ENCODE measurements at regions not wholly inside any gene's neighbourhood (a gene's known extent, or its start where the extent isn't known, plus 50 kb on each side); places are given as distances from the start of the nearest gene placed in this dataset.

- no peak for DNase-seq (ENCODE audit: low spot score)
These were observed 256.2 kb upstream of the KLHL29 start for GRCh38 chr2:23128684-23129292.

DNA sequence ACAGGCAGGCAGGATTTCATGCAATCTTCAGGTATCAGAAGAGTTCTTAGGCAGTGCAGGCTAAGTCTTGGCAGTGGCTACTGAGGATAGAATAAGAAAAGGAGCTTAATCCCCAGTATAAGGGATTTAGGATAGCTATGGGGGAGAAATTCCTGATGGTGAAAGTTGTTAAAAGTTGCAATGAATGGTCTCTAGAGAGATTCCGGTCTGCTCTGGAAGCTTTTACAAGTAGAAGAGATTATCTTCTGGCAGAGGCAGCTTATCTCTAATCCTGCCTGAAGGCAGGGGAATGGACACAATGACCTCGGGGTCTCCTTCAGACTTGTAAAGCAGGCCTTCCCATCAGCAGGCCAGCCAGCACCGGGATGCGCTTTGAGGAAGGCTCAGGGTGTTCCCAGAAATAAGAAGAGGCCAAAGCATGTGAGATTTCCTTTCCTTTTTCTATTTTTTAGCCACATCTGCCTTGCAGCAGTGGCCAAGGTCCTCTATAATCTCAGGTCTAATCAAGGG is 253.9 kb upstream of the KLHL29 start:
- no peak for DNase-seq (ENCODE audit: low spot score)

DNA sequence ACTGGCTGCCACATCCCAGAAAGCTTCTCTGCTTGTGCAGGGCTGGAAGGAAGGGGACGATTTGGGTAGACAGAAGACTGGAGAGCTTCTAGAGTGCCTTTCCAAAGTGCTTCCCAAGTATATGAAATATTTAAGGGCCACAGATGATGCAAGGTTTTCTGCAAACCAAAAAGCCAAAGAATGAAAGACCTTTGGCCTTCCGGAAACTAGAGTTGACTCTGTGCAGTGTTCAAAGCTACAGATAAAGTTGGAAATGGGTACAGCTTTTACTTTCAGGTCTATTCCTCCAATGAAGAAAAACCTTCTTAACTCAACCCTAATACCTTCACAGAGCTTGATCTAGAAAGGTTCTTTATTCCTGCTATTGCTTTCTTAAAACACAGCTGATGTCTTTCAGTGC is 253.0 kb upstream of the KLHL29 start:
- DNase-seq (ENCODE audit: low spot score), result no peak

- no peak for DNase-seq (ENCODE audit: low spot score)
These were observed 252.0 kb upstream of the KLHL29 start for GRCh38 chr2:23132823-23133595.

- no peak for DNase-seq (ENCODE audit: low spot score)
These were observed 250.3 kb upstream of the KLHL29 start for GRCh38 chr2:23134726-23135125.

DNA sequence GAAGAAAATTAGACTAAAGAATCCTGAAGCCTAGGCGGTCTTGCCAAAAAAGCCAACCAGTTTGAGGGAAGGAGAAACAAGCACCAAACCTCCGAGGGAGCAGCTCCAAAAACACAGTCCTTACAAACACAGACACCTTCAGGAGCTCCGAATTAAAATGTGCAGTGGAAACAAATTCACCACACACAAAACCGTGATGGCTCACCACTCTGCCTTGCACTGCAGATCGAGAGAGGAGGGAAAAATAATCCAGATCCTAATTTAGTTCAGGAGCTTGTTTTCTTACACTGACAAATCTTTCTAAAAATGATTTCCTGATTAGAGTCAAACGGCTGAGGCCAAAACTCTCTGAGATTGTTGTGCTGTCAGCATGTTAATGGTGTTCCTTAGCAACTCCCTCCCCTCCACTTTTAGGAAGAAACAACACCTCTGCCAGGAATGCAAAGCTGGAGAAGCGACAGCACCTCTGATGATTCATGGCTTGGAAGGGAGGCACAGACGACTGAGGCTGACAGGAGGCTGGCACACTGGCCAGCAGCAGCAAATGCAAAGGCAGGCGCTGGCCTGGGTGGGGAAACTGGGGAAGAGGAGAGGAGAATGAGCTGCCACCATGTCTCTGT is 249.4 kb upstream of the KLHL29 start:
- DNase-seq (ENCODE audit: low spot score), result no peak

GRCh38 chr2:23137166-23137565 is 247.8 kb upstream of the KLHL29 start:
- DNase-seq (ENCODE audit: low spot score), result no peak

DNA sequence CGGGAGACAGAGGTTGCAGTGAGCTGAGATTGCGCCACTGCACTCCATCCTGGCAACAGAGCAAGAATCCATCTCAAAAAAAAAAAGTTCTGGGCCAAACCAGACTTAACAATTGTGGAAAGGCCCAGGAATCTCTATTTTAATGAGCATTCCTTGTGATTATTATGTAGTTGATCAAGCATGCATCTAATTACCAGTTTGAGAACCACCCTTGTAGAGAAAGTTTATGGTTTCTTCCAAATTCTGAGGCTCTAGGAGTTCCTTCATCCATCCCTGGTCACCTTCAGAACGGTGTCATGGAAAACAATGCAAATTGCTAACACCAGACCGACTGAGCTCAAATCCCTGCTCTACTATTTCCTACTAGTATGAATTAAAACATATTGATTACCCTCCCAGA is 246.3 kb upstream of the KLHL29 start:
- DNase-seq (ENCODE audit: low spot score), result no peak

GRCh38 chr2:23145460-23145859 is 239.5 kb upstream of the KLHL29 start:
- no peak for DNase-seq (ENCODE audit: low spot score)

DNA sequence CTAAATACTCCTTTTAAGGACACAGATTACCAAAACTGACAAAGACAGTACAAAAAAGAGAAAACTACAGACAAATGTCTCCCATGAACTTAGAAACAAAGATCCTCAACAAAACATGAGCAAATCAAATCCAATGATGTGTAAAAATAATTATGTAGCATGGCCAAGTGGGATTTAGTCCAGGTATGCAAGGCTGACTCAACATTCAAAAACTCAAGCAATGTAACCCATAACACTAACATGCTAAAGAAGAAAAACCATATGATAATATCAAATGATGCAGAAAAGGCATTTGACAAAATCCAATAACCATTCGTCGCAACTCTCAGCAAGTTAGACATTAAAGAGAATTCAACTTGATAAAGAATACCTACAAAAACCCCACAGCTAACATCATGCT is 239.0 kb upstream of the KLHL29 start:
- DNase-seq (ENCODE audit: low spot score), result no peak

GRCh38 chr2:23148342-23148741 is 236.6 kb upstream of the KLHL29 start:
- no peak for DNase-seq (ENCODE audit: low spot score)

DNA sequence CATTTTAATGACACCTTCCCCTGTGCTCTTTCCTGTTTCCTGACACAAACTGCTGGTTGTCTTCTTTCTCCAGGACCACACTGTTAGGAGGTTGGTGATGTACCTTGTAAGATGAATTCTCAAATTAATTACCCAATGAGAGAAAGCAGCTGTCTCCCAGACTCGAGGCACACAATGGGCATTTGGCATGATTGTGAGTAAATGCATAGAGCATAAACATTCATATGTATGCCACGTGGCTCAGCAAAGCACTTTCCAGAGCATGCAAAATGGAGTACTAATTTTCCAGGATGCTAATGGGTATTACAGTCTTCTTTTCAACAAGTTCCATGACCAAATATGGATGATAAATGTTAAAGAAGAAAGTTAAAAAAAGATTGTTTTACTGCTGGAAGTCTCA is 235.2 kb upstream of the KLHL29 start:
- DNase-seq (ENCODE audit: low spot score), result no peak

- no peak for DNase-seq (ENCODE audit: low spot score)
These were observed 231.5 kb upstream of the KLHL29 start for GRCh38 chr2:23153484-23153883.

- DNase-seq (ENCODE audit: low spot score), result no peak
These were observed 230.0 kb upstream of the KLHL29 start for GRCh38 chr2:23155022-23155421.

DNA sequence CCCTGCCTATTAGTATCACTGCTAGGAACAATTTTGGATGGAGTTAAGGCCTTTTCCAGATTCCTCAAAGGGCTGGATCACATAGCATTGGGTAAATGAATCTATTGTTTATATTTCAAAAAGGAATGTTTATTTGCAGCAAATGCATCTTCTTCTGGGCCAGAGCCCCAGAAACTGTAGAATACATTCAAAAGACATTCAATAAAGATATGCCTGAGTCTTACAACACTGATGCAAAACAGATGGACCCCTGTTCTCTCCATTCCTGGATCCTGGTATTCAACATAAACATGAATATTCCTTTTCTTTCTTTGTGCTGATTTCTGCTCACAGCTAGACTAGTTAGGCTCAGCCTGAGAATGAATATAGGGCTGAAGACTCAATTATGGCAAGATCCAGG is 227.2 kb upstream of the KLHL29 start:
- no peak for DNase-seq (ENCODE audit: low spot score)

GRCh38 chr2:23158306-23158705 is 226.7 kb upstream of the KLHL29 start:
- DNase-seq (ENCODE audit: low spot score), result no peak

- no peak for DNase-seq (ENCODE audit: low spot score)
These were observed 225.1 kb upstream of the KLHL29 start for GRCh38 chr2:23159746-23160405.

DNA sequence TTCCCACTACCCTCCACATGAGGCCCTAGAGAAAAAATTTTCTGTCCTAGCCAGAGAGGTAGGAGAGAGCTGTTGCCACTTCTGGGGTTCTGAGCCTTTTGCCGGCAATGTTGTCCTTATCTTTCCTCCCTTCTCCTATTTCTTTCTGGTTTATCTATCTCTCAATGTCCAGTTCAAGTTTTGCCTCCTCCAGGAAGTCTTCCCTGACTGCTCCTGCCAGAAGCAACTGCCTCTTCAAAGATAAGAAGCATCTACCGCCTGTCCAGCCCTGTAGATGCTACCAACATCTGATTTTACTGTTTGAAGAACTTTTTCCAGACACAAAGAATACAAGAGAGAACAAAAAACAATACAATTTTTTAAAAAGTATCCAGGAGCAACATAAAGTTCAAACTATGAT is 220.8 kb upstream of the KLHL29 start:
- DNase-seq (ENCODE audit: low spot score), result no peak

DNA sequence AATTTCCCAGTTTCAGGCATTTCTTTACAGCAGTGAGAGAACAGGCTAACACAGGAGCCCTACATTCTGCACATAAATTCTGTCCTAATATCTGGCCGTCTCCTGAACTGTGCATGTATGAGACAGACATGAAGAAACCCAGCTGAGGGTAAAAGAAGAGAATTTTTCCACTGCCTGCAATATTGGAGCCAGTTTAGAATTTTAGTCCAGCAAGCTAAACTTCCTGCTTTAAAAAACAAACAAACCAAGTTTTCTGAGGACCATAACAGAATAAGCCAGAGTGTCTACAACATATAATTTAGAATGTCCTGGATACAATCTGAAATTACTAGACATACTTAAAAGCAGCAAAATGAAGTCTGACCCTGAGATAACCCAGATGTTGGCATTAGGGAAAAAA is 215.1 kb upstream of the KLHL29 start:
- DNase-seq (ENCODE audit: low spot score), result no peak

- DNase-seq (ENCODE audit: low spot score), result no peak
These were observed 213.9 kb upstream of the KLHL29 start for GRCh38 chr2:23171108-23171507.

GRCh38 chr2:23178396-23178795 is 206.6 kb upstream of the KLHL29 start:
- no peak for DNase-seq (ENCODE audit: low spot score)

DNA sequence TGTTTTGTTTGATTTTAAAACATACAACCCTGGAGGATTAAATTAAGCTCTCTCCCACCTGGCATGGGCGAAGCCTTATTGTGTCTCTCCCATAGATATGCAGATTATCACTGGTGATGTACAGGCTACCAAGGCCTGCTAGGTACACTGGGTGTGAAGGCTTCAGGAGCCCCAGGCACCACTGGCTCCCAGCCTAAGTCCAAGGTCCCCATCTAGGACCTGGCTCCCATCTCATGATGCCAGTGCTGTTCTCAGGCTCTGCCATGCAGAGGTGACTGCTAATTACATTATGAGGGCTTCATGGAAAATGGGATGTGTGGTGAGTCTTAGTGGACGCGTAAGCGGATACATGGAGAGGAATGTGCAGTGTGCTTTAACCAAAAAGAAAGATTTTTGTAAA is 201.2 kb upstream of the KLHL29 start:
- DNase-seq (ENCODE audit: low spot score), result no peak
